Skeletal muscle tissue (tissue), 3 donors: ENCODE measurements at regions not wholly inside any gene's neighbourhood (a gene's known extent, or its start where the extent isn't known, plus 50 kb on each side); places are given as distances from the start of the nearest gene placed in this dataset.

ENCODE experiments used
- H3K27ac ChIP-seq: one replicate; pipeline ENCODE4 v1.7.0; 2013; ENCODE audit warnings: mild to moderate bottlenecking, low read depth, low read length, inconsistent platforms
- H3K27me3 ChIP-seq, 3 donors: one replicate each; pipeline ENCODE4 v1.7.0; 2013; ENCODE audit warnings: low read length in 3 of 3; ENCODE audit not compliant: control insufficient read depth in 3 of 3, insufficient read depth in 3 of 3
- H3K36me3 ChIP-seq, 3 donors: one replicate each; pipeline ENCODE4 v1.7.0; 2013; ENCODE audit warnings: low read length in 3 of 3; ENCODE audit not compliant: control insufficient read depth in 3 of 3, insufficient read depth in 3 of 3
- H3K4me1 ChIP-seq, 3 donors: one replicate each; pipeline ENCODE4 v1.7.0; 2013; ENCODE audit warnings: low read length in 3 of 3, mild to moderate bottlenecking in 3 of 3; ENCODE audit not compliant: control insufficient read depth in 3 of 3, insufficient read depth in 3 of 3
- H3K4me3 ChIP-seq, 3 donors: one replicate each; pipeline ENCODE4 v1.7.0; 2013; ENCODE audit warnings: low read length in 3 of 3
- H3K9ac ChIP-seq, 3 donors: one replicate each; pipeline ENCODE4 v1.7.0; 2013; ENCODE audit warnings: low read length in 3 of 3, mild to moderate bottlenecking in 3 of 3, moderate library complexity in 2 of 3, low read depth in 1 of 3
- H3K9me3 ChIP-seq, 3 donors: one replicate each; pipeline ENCODE4 v1.7.0; 2013; ENCODE audit warnings: low read length in 3 of 3; ENCODE audit not compliant: control insufficient read depth in 3 of 3
- donor health status: Osteomylitis.

GRCh38 chr10:107739951-107740350 lies 575.4 kb upstream of the SORCS1 start:
- Histone ChIP-seq H3K4me3 (no peak overlapping the region), H3K27ac (no peak overlapping the region), H3K9me3 (no peaks in the 10 kb centered on the region), H3K4me1 (no peaks in the 10 kb centered on the region), H3K36me3 (no peaks in the 10 kb centered on the region), H3K27me3 (no peaks in the 10 kb centered on the region), H3K9ac (no peak overlapping the region)

GRCh38 chr10:107733328-107734130 lies 569.0 kb upstream of the SORCS1 start:
- Histone ChIP-seq H3K4me1 (no peaks in the 10 kb centered on the region), H3K27me3 (no peaks in the 10 kb centered on the region), H3K9ac (no peak overlapping the region), H3K27ac (no peak overlapping the region), H3K4me3 (no peak overlapping the region), H3K9me3 (peaks cover 0 to 3% (median 0%) of the 10 kb centered on the region in 3 donors), H3K36me3 (no peaks in the 10 kb centered on the region)

GRCh38 chr10:107732045-107732444 lies 567.5 kb upstream of the SORCS1 start:
- Histone ChIP-seq H3K4me3 (no peak overlapping the region), H3K4me1 (no peaks in the 10 kb centered on the region), H3K27me3 (no peaks in the 10 kb centered on the region), H3K27ac (no peak overlapping the region), H3K9me3 (peaks cover 0 to 3% (median 0%) of the 10 kb centered on the region in 3 donors), H3K36me3 (no peaks in the 10 kb centered on the region), H3K9ac (no peak overlapping the region)

GRCh38 chr10:107728807-107729206 lies 564.3 kb upstream of the SORCS1 start:
- no peaks in the 10 kb centered on the region for H3K4me1 ChIP-seq
- H3K4me3 ChIP-seq = no peak overlapping the region
- no peak overlapping the region for H3K27ac ChIP-seq
- no peak overlapping the region for H3K9ac ChIP-seq
- peaks cover 0 to 3% (median 0%) of the 10 kb centered on the region in 3 donors for H3K9me3 ChIP-seq
- no peaks in the 10 kb centered on the region for H3K36me3 ChIP-seq
- no peaks in the 10 kb centered on the region for H3K27me3 ChIP-seq

GRCh38 chr10:107727767-107728317 lies 563.3 kb upstream of the SORCS1 start:
- no peaks in the 10 kb centered on the region for H3K36me3 ChIP-seq
- no peak overlapping the region for H3K9ac ChIP-seq
- H3K9me3 ChIP-seq = peaks cover 0 to 3% (median 0%) of the 10 kb centered on the region in 3 donors
- no peak overlapping the region for H3K4me3 ChIP-seq
- no peak overlapping the region for H3K27ac ChIP-seq
- H3K27me3 ChIP-seq = no peaks in the 10 kb centered on the region
- no peaks in the 10 kb centered on the region for H3K4me1 ChIP-seq

- no peaks in the 10 kb centered on the region for H3K9me3 ChIP-seq
- no peak overlapping the region for H3K27ac ChIP-seq
- no peaks in the 10 kb centered on the region for H3K4me1 ChIP-seq
- H3K36me3 ChIP-seq = no peaks in the 10 kb centered on the region
- H3K4me3 ChIP-seq = no peak overlapping the region
- H3K27me3 ChIP-seq = no peaks in the 10 kb centered on the region
- H3K9ac ChIP-seq = no peak overlapping the region
Observed at GRCh38 chr10:107718864-107719263, 554.4 kb upstream of the SORCS1 start.

GRCh38 chr10:107717046-107717445 lies 552.5 kb upstream of the SORCS1 start:
- H3K4me3 ChIP-seq = no peak overlapping the region
- H3K27ac ChIP-seq = no peak overlapping the region
- no peaks in the 10 kb centered on the region for H3K36me3 ChIP-seq
- no peaks in the 10 kb centered on the region for H3K9me3 ChIP-seq
- H3K4me1 ChIP-seq = no peaks in the 10 kb centered on the region
- no peaks in the 10 kb centered on the region for H3K27me3 ChIP-seq
- no peak overlapping the region for H3K9ac ChIP-seq

GRCh38 chr10:107715565-107715964 lies 551.1 kb upstream of the SORCS1 start:
- H3K9me3 ChIP-seq = no peaks in the 10 kb centered on the region
- H3K36me3 ChIP-seq = no peaks in the 10 kb centered on the region
- no peak overlapping the region for H3K27ac ChIP-seq
- H3K9ac ChIP-seq = no peak overlapping the region
- no peaks in the 10 kb centered on the region for H3K27me3 ChIP-seq
- H3K4me3 ChIP-seq = no peak overlapping the region
- H3K4me1 ChIP-seq = no peaks in the 10 kb centered on the region

GRCh38 chr10:107708981-107709380 lies 544.5 kb upstream of the SORCS1 start:
- Histone ChIP-seq H3K4me1 (no peaks in the 10 kb centered on the region), H3K9ac (no peak overlapping the region), H3K27me3 (no peaks in the 10 kb centered on the region), H3K4me3 (no peak overlapping the region), H3K9me3 (no peaks in the 10 kb centered on the region), H3K27ac (no peak overlapping the region), H3K36me3 (no peaks in the 10 kb centered on the region)

GRCh38 chr10:107706096-107706725 lies 541.7 kb upstream of the SORCS1 start:
- Histone ChIP-seq H3K4me1 (no peaks in the 10 kb centered on the region), H3K36me3 (no peaks in the 10 kb centered on the region), H3K4me3 (no peak overlapping the region), H3K27ac (no peak overlapping the region), H3K27me3 (no peaks in the 10 kb centered on the region), H3K9ac (no peak overlapping the region), H3K9me3 (no peaks in the 10 kb centered on the region)
